ENCODE measurements at regions not wholly inside any gene's neighbourhood (a gene's known extent, or its start where the extent isn't known, plus 50 kb on each side); places are given as distances from the start of the nearest gene placed in this dataset.

DNA sequence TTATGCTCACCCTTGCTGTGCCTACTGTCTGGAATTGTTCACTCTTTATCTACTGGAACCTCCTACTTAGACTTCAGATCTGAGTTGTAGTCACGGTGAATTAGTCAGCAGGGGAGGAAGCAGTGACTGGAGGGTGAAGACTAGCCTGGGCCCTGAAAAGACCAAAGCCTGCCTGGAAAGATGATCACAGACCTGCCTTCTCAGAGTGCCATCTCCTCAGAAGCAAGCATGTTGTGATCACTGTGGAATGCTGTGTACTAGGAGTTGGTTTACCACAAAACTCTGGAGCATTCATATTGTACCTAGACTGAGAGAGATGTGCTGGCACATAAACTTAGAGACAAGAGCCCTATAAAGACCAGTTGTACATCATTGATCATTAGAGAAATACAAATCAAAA lies 100.7 kb upstream of the SCN10A start:
- TF ChIP-seq EZH2 (IDR thresholded peaks at IDR 0.05; ENCODE audit: low read length, unreplicated experiment) = no peak
- TF ChIP-seq, protein P1, sequence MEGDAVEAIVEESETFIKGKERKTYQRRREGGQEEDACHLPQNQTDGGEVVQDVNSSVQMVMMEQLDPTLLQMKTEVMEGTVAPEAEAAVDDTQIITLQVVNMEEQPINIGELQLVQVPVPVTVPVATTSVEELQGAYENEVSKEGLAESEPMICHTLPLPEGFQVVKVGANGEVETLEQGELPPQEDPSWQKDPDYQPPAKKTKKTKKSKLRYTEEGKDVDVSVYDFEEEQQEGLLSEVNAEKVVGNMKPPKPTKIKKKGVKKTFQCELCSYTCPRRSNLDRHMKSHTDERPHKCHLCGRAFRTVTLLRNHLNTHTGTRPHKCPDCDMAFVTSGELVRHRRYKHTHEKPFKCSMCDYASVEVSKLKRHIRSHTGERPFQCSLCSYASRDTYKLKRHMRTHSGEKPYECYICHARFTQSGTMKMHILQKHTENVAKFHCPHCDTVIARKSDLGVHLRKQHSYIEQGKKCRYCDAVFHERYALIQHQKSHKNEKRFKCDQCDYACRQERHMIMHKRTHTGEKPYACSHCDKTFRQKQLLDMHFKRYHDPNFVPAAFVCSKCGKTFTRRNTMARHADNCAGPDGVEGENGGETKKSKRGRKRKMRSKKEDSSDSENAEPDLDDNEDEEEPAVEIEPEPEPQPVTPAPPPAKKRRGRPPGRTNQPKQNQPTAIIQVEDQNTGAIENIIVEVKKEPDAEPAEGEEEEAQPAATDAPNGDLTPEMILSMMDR (conservative IDR thresholded peaks at IDR 0.05; ENCODE audit: low read depth, low read length) = no peak

Data from PC-3 (cell line).